HG02938 (cell line): ENCODE measurements at regions not wholly inside any gene's neighbourhood (a gene's known extent, or its start where the extent isn't known, plus 50 kb on each side); places are given as distances from the start of the nearest gene placed in this dataset.
"Not testable (repeated sequence)": the region's sequence is repeated elsewhere in the genome, so short reads cannot be mapped to it uniquely, and the experiment has no call there.

Source experiments
- ATAC-seq: cut with Tn5 transposase; IDR thresholded peaks from one replicate; pipeline ENCODE4 v1.9.1; 2021; ENCODE audit warnings: mild to moderate bottlenecking, moderate library complexity; ENCODE audit not compliant: unreplicated experiment

DNA sequence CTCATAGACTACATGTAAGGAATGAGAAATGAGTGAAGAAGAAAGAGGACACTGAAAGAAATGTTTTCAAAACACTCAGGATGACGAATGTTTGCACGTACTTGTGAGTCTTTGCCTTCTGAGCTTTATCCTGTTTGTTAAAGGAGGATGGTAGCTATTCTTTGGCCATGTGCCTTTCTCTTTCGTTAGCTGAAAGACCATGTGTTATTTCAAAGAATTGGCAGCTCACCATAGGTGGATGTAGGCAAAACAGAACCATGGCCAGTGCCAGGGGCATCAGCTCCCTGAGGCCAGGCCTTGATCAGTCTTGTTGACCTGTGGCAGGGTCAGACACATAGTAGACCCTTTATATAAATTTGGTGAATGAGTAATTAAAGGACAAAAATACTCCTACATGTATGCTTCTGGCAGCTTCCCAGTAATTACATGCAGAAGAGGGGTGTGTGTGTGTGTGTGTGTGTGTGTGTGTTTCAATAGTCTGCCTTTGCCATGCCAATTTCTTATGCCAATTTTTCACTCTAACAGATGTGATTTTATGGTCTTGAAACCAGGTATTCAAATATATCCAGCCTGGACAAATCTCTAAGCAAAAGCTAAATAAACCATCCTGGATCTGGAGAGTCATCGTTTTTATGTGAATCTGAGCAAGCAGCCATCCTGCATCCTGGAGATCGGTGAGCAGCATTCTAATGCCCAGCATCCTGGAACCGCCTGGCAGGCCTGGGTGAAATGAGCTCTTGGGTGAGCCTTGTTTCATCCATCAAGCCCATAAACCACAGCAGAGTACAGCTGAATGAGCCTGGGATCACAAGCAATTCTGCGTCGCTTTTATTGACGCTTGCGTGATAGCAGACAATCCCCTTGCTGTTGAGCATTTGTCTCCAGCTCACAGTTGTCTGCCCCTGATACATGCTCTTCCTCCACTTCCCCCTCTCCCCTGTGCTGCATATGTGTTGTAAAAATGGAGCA lies 475.4 kb downstream of the MED10 start:
- no peak for ATAC-seq

DNA sequence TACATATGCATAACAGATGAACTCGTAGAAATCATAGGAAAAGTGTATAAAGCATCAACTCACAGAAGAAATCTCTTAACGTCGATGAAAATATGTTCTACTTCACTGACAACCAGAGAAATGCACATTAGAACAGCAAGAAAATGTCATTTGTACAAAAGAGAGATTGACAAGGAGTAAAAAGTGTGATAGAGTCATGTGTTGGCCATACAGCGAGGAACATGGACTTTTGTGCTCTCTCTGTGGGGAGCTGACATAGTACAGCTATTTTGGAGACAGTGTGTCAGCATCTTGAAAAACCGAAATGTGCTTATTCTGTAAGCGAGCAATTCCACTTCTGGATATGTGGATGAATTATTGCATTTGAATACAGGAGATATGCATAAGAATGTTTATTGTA lies 477.9 kb downstream of the ICE1 start:
- ATAC-seq, result no peak

DNA sequence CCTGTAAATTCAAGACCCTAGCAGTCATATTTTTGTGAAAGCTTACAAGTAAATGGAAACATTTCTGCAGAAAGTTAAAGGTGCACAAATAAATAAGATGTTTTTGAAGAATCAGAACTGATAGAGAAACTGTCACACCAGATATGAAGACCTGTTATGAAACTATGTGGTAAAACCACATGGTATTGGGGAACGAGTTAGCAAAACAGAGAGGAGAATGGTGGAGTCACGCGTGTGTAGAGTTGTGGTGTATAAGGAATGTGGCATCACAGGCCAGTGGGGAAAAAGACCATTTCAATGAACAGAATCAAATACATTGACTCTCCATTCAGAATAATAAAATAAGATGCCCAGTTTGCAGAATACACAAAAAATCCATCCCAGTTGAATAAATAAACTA lies 477.2 kb downstream of the ICE1 start:
- ATAC-seq, result no peak

DNA sequence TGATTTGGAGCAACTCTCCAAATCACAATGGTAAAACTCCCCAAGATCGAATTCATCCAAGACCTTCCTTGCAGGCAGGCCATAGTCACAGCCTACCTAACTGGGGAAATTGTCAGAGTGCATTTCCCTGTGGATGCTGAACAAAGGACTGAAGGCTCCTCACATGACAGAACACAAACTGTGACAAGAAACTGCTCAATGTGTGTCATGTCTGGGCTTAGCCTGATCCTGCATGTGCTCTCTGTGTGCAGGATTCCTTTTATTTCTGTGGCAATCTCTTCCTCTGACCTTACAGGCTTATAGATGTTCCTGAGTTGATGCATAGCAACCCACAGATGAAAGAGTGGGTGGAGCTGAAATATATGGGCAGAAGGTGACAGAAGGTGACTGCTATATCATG lies 465.8 kb downstream of the ICE1 start:
- no peak for ATAC-seq

DNA sequence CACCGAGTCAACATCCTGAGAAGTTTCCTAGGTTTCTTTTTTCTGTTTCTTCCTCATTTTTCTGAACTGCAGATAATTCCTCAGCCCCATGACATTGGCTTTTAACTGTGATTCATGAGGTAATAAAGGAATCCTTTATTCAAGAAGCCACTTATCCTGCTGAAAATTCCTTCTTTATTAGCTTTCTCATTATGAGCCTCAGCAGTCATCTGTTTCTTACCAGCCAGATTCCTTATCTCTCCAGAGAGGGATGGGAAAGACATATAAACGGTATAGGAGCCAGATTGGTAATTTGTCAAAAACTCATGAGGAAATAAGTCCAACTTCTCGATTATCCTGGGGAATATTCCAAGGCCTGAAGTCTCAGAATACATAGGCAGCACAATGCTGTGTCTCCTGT lies 465.4 kb downstream of the ICE1 start:
- no peak for ATAC-seq

DNA sequence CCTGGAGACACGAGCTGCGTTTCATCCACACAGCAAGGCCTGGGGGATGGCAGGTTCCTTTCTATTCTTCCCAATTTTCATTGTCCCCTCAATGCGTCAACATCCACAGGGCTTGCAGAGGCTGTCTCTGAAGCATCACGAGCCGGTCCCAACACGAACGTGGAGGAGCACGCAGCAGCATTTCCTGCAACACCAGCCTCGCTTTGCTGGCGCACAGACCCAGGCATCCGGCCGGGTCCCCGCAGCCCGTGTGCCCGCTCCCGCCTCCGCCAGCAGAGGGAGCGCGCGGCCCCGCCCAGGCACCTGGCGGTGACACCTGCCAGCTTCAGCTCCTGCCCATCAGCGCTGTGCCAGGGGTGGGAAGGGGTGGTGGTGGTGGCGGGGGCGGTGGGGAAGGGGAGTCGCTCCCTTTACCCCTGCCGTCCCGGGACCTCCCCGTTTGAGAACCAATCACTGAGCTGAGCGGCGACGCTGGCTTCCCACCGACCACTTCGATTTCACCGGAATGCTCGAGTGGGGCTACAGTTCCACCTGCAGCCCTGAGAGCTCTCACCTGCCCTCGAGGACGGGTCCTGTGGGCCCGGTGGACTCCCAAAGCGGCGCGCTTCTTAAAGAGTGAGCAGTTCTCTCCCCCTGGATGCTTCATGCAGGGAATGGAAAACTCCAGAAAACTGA lies 464.5 kb downstream of the ICE1 start:
- no peak for ATAC-seq

DNA sequence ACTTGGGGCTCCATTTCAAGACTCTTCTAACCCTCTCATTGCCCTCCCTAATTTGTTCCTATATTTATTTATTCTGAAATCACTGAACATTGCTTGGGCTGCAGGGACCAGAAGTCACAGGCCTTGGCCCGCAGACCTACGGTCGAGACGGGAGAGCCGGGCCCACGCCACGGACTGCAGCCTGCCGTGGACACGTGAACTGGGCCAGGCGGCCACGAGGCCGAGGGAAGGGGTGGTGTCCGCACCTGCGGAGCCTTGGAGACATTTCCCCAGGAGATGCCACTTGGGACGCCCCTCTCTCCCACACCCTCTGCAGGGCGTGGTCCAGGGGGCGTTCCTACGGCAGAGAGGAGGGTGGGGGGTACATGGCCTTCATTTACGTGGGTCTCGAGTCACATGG lies 463.9 kb downstream of the ICE1 start:
- no peak for ATAC-seq

DNA sequence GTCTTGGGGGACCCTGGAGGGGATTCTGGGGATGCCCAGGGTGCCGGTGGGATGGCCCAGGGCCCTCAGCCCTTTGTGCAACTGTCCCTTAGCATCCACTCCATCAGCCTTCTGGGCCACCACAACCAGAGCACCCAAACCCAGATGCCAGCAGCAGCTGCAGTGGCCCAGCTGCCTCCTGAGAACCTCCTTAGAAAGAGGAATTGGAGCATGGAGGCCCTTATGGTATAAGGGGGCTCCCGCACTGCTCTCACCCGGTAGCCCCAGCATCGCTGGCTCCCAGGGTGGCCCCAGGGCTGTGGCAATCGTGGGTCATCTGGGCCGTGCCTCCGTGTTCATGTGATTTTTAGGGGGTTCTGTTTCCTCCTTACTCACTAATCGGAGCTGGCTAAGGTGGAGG lies 463.3 kb downstream of the ICE1 start:
- ATAC-seq, result no peak

DNA sequence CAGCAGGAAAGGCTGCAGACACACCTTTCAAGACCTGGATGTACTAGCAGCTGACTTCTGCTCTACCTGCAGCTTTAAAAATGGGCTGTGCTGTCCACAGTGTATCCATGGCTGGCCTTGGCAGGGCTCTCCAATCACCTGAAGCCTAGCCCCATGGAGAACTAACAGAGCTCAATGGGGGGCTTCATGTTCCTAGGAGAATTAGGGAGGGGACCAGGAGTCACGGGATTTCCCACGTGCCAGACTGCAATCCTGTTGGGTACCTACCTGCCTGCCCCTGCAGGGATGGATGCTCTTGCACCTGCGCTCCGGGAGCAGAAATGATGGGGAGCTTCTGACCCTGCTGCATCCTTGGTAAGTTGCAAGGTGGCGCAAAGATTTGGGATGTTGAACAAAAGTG lies 462.1 kb downstream of the ICE1 start:
- no peak for ATAC-seq

DNA sequence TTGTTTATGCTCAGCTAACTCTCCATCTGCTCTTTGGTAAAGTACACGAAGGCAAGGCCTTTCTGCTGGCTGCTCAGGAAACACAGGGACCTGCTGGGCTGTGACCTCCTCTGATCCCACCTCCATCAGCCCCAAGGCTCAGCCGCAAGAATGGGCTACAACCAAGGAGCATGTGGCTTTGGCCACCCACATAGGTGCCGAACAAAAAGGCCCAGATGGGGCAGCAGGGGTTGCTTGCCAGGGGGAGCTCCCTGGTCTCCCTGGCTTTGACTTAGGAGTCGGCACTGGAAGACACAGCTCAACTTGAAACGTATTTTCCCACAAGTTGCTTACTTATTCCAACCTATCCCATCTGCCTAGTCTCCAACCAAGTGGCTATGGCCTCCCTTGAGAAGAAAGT lies 461.1 kb downstream of the ICE1 start:
- ATAC-seq, result no peak

DNA sequence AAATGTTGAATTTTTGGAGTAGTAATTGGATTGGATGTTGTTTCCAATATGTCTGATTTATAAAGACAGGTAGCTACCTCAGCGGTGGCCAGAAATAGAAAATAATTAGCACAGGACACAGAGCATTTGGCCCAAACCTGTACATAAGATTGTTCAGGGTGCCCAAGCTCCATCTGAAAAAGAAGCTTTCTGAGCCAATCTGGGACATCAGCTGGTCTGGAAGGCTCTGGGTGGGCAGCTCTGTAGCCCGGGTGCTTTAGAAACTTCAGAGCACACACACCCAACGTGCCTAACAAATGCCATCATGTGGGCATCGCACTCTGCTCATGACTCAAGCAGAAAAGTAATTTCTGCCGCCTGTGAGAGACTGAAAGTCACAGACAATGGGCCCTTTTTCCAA lies 460.7 kb downstream of the ICE1 start:
- ATAC-seq, result no peak

DNA sequence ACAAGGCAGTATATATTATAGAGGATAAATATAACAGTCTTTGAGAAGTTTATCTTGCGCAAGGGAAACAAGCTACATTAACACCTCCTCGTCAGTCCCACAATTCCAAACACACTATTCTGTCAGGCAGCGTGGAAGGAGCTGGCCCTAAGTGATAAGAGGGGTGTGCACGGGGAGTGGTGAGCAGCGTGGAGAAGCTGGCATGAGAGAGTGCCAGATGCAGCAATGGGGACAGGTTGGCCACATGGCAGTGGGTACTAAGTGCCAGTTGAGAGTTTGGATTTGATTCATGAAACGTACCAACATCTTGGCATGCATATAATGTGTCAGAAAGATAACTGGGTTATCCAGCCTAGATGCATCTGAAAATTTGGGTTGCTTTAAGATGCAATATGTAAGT lies 460.2 kb downstream of the ICE1 start:
- no peak for ATAC-seq

DNA sequence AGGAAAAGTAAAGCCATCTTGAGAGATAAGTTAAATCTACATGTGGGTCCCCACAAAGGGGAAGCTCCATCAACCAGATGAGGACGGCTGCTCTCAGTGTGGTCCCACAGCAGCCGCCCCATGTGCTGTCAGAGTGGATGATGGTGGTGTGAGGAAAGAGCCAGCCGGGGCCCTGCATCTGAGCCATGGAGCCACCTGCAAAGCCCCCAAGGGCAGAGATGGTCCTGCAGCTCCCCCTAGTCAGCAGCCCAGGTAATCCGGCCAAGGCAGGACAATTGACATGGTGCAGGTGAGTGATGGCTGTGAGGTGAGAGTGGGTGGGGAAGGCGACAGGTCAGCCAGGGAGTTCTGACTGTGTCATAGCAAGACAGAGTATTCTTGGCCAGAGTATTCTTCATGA lies 458.8 kb downstream of the ICE1 start:
- no peak for ATAC-seq

DNA sequence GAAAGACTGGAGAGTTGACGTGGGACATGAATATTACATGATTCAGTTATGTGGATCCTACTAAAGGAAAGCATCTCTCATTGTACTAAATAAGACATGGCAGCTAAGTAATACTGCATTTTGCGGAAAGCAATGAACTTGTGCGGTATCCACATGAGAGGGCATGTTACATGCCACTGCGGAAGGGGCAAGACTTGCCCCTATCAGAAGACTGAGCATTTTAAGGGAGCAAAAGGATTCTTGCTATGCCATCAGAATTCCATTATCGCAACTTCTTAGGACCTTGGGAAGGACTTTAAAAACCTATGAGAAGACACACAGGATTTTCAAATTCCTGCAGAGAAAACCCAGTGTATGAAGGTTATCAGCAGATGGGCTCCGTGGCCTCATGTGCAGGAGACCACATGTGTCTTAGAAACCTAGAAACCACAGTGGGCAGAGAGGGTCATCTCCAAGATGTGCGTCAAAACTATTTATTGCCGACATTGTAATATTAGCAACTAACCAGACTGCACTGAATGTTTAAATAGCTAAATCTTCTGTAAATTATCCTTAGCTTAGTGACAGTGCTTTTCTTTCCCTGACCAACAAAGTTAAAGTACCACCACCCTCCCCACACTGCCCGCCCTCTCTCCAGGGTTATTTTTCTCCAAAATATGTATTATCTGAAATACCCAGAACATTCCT lies 457.7 kb downstream of the ICE1 start:
- no peak for ATAC-seq

DNA sequence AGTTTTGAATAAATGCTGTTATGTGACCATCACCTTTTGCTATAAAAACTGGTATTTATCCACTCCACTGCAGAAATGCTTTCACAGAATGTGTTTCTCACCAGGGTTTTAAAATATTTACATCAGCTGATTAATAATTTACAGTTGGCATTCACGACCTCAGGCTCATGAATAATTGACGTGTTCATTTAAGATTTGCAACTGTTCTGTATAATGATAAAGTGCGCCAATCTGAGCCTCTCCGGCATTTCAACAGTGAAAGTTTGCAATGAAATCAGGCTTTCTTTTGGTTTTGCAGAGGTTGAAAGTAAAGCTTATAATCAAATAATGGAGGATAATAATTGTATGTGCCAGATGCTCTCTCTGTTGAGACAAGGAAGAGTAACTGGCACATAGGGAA lies 434.9 kb downstream of the ICE1 start:
- ATAC-seq, result no peak

DNA sequence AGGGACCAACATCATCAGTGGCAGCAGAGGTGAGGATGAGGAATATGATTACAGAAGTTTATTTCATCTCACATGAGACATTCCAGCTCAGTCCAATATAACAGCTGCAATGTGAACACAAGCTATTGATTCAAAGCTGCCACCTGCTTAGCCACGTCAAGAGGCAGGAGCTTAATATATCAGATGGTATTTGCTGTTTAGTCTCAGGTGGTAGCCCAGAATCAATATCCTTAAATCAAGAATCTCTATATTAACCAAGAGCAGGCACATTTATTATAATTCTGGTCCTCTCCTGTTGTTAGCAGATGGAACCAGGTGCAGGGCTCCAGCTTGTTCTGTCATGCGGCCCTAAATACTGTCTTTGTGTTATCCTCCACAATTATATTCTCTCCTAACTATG lies 431.6 kb downstream of the ICE1 start:
- no peak for ATAC-seq

DNA sequence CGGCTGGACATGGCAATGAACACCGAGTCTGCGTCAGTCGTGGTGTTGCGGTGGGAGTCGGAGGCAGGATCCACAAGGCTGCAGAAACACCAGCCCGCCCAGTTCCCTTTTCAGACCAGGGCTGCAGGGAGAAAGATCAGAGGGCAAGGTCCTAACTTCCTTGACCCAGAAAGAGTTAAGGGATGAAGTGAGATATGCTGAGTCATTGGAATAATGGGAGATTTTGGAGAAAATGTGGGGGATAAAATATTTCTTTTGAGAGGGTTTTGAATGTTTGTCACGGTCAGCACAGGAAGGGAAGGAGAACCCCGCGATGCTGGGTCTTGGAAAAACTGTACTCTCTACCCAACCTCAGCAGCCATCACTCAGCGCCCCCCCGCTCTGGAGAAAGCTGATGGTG lies 416.0 kb downstream of the ICE1 start:
- ATAC-seq, result no peak

DNA sequence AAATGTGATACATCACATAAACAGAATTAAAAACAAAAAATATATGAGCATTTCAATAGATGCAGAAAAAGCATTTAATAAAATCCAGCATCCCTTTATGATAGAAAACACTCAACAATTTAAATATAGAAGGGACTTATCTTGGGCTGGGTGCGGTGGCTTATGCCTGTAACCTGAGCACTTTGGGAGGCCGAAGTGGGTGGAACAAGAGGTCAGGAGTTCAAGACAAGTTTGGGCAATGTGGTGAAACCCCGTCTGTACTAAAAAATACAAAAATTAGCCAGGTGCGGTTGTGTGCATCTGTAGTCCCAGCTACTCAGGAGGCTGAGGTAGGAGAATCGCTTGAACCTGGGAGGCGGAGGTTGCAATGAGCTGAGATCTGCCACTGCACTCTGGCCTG lies 409.1 kb downstream of the ICE1 start:
- ATAC-seq, result not testable (repeated sequence)

DNA sequence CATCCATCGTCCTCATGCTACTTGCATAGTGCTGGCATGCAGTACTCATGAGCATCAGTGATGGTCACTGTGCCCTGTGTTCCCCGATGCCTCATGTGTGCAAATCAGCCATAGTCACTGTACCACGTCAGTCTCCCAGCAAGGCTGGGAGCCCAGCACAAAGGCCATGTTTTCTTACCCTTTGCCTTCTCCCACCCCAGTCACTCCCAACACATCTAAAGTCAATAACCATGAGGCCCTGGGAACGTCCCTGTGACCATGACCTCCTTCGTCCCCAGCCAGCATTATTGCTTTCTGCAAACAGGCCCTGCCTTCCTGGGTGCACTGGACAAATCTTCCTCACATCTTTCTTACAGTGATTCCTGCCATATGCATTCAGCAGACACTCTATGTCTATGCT lies 406.1 kb downstream of the ICE1 start:
- ATAC-seq, result no peak

DNA sequence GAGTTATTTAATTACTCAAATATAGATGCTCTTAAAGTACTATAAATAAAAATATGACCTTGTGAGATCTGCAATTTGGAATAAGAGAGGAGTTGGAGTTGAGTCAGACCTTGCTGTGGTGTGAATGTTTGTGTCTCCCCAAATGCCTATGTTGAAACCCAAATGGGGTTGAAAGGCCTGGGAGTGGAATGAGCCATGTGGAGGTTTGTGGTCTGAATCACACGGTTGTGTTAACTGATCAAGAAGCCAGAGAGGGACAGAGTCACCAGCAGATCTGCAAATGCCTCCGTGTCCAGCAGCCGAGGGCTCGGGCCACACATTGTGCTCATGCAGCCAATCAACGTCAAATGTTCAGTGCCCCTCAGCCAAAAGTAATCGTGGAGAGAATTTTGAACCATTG lies 404.4 kb downstream of the ICE1 start:
- no peak for ATAC-seq

DNA sequence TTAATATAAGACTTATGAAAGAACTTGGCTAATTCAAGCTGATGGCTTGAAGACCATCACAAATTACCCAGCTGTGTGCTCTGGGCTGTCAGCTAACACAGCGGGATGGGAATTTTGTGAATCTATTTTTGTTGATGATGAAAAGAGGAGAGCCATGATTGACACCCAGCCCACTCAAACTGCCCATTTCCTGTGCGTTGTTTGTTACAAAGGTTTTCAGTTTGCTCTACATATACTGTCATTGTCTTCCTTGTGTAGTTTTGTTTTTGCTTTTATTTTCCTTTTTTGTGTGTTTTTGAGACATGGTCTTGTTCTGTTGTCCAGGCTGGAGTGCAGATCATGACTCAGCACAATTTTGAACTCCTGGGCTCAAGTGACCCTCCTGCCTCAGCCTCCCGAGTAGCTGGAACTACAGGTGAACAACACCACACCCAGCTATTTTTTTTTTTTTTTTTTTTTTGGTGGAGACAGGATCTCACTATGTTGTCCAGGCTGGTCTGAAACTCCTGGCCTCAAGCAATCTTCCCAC lies 400.3 kb downstream of the ICE1 start:
- ATAC-seq, result no peak

DNA sequence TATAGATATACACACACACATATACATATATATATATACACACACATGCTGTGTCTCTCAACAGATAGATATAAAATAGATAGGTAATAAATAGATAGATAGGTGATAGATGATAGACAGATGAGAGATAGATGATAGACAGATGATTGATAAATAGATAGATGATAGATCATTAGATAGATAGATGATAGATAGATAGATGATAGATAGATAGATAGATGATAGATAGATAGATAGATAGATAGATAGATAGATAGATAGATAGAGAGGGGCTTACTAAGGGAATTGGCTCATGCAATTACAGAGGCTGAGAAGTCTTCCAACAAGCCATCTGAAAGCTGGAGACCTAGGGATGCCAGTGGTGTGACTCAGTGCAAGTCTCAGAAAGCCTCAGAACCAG lies 394.5 kb downstream of the ICE1 start:
- ATAC-seq, result no peak
